Cardiac fibroblast (primary cell): ENCODE measurements at regions not wholly inside any gene's neighbourhood (a gene's known extent, or its start where the extent isn't known, plus 50 kb on each side); places are given as distances from the start of the nearest gene placed in this dataset.
A peak's percentile ranks its signal among the peaks of the same experiment; 100 is the strongest.

Experiments used
- DNase-seq, 2 donors: peaks; one replicate each; pipeline versions ENCODE4 v3.0.0 to v3.0.0-alpha.2; 2010; ENCODE audit warnings: low read depth in 2 of 2
- H3K4me3 ChIP-seq, 2 donors: replicated peaks in 1 of 2; 1 replicate in 1 of 2; 2 replicates in 1 of 2; pipeline ENCODE4 v1.5.1; 2011; ENCODE audit warnings: low read depth in 2 of 2, low read length in 2 of 2, mild to moderate bottlenecking in 2 of 2, moderate library complexity in 1 of 2
- CTCF ChIP-seq: IDR thresholded peaks from one replicate; pipeline ENCODE4 v1.5.1; 2011; ENCODE audit warnings: low read depth, mild to moderate bottlenecking, low read length, inconsistent platforms

- TF ChIP-seq CTCF: no peak
- DNase-seq: no peak
- H3K4me3 ChIP-seq: no peak overlapping the region
Observed at GRCh38 chr3:152733584-152734119, 101.3 kb upstream of the P2RY1 start.

GRCh38 chr3:152737021-152737908, 97.7 kb upstream of the P2RY1 start:
- H3K4me3 ChIP-seq: no peak overlapping the region
- DNase-seq: peak; percentile 81 to 88
- no peak for TF ChIP-seq CTCF

- DNase-seq: peak; percentile 56 to 79
- H3K4me3 ChIP-seq: no peak overlapping the region
- TF ChIP-seq CTCF: no peak
Observed at GRCh38 chr3:152738656-152739055, 96.3 kb upstream of the P2RY1 start.

GRCh38 chr3:152742368-152743347, 92.3 kb upstream of the P2RY1 start:
- DNase-seq: peak in 1 of 2 donors; percentile 9
- no peak overlapping the region for H3K4me3 ChIP-seq
- no peak for TF ChIP-seq CTCF

GRCh38 chr3:152745646-152746045, 89.3 kb upstream of the P2RY1 start:
- TF ChIP-seq CTCF: no peak
- H3K4me3 ChIP-seq: no peak overlapping the region
- no peak for DNase-seq

GRCh38 chr3:152754303-152754702, 80.6 kb upstream of the P2RY1 start:
- no peak overlapping the region for H3K4me3 ChIP-seq
- no peak for TF ChIP-seq CTCF
- DNase-seq: no peak
